ENCODE measurements at regions not wholly inside any gene's neighbourhood (a gene's known extent, or its start where the extent isn't known, plus 50 kb on each side); places are given as distances from the start of the nearest gene placed in this dataset.
A peak's percentile ranks its signal among the peaks of the same experiment; 100 is the strongest.

DNA sequence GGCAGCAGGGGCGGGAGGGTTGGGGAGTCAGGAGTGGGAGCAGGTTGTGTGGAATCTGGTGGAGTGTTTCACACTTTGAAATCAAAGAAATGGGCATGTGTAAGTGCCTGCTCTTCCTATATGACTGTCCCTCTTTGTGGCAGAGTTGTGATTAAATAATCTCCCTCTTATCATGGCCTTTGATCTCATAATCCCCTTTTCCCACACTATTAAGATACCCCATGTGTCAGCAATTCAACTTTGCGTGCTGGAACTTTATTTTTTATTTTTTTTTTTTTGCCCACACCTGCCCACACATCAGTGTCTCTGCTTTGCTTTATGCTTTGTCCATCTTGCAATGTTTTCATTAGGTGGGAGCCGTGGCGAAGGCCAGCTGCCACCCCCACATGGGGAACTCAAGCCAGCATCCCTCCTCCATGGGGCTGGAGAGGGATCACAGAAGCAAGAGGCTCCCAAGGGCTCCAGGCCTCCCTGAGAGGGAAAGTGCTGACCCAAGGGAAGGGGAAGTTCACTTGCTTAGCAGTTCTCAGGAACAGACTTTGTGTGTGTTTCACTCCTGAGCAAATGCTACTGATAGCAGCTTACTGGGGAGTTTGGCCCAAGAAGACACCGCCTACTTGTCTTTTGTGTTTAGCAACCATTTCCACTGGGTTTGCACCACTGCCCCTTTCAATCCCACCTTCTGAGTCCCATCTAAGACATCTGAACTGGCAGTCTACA, 243.4 kb downstream of the BCL11A start:
- H3K4me1 ChIP-seq (ENCODE audit: insufficient read depth) = no peaks in the 10 kb centered on the region
- no peaks in the 10 kb centered on the region for H3K36me3 ChIP-seq (ENCODE audit: insufficient read depth)
- WGBS = 86% methylated on average over 5 of the region's 5 CpGs
- no peak overlapping the region for H3K4me3 ChIP-seq (ENCODE audit: low read depth, low read length)
- H3K27ac ChIP-seq (ENCODE audit: low read depth) = no peak overlapping the region
- DNase-seq (ENCODE audit: extremely low spot score) = no peak

DNA sequence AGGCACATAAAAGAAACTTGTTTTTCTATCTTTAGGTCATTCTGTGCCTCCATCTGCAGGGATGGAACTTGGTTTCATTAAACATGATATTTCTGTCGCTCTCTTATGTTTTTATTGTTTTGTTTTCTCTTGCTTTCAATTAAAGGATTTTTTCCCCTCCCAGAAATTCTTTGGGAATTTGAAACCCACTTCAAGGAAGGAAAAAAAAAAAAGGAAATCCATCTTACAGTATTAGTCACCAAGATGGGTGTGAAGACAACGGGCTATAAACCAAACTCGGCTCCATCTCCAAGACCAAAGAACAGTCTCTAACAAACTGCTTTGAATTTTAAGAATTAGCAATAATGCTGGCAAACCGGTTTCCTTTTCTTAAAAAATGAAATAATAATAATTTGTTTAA, 244.1 kb downstream of the BCL11A start:
- H3K4me3 ChIP-seq (ENCODE audit: low read depth, low read length) = no peak overlapping the region
- no peaks in the 10 kb centered on the region for H3K36me3 ChIP-seq (ENCODE audit: insufficient read depth)
- H3K4me1 ChIP-seq (ENCODE audit: insufficient read depth) = no peaks in the 10 kb centered on the region
- DNase-seq (ENCODE audit: extremely low spot score) = no peak
- H3K27ac ChIP-seq (ENCODE audit: low read depth) = no peak overlapping the region
- 74% methylated on average over 4 of the region's 4 CpGs for WGBS

DNA sequence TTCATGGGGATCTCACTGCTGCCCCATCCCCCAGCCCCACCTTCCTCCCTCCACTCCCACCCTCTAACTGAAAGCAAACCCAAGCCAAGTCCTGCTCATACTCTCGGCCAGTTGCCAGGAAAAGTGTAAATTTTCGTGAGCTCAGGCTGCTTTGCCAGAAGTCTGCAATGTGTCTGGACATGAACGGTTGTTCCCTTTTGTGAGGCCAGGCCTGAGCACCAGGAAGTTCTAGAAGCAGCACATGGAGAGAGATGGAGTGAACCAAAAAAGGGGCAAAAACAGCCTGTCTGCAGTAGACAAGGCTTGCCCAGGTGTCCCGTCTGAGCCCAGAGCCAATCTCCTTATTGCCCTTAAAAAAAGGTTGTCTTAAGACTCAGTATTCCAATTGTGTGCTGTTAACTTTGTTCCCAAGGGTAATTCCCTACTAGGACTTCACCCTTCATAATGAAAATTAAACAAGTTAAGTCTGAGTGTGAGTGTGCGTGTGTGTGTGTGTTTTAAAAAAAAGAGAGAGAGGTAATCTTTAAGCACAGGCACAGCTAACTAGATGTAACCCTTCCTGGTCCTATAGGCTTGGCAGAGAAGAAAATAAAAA, 247.1 kb downstream of the BCL11A start:
- Histone ChIP-seq H3K36me3 (ENCODE audit: insufficient read depth) (no peaks in the 10 kb centered on the region), H3K4me1 (ENCODE audit: insufficient read depth) (no peaks in the 10 kb centered on the region), H3K27ac (ENCODE audit: low read depth) (no peak overlapping the region), H3K4me3 (ENCODE audit: low read depth, low read length) (no peak overlapping the region)
- 22% methylated on average over 5 of the region's 5 CpGs for WGBS
- peak; percentile 54 for DNase-seq (ENCODE audit: extremely low spot score)

DNA sequence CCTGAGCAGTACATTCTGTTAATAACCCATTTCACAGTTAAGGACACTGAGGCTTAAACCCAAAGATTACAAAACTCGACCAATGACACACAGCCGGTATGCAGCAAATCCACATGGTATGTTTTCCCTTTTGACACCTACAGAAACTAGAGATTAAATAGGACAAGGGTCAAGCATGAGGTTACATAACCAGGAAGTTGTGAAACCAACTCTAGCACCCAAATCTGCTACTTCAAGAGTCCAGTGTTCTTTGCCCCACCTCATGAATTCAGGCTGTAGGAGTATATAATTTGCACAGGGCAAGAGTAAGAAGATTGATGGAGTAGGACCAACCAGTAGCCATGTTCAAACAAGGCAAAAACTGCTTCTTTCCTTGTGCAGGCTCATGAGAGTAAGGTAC, 249.8 kb downstream of the BCL11A start:
- Histone ChIP-seq H3K4me3 (ENCODE audit: low read depth, low read length) (no peak overlapping the region), H3K36me3 (ENCODE audit: insufficient read depth) (no peaks in the 10 kb centered on the region), H3K4me1 (ENCODE audit: insufficient read depth) (no peaks in the 10 kb centered on the region), H3K27ac (ENCODE audit: low read depth) (no peak overlapping the region)
- 83% methylated on average over 2 of the region's 2 CpGs for WGBS
- no peak for DNase-seq (ENCODE audit: extremely low spot score)

DNA sequence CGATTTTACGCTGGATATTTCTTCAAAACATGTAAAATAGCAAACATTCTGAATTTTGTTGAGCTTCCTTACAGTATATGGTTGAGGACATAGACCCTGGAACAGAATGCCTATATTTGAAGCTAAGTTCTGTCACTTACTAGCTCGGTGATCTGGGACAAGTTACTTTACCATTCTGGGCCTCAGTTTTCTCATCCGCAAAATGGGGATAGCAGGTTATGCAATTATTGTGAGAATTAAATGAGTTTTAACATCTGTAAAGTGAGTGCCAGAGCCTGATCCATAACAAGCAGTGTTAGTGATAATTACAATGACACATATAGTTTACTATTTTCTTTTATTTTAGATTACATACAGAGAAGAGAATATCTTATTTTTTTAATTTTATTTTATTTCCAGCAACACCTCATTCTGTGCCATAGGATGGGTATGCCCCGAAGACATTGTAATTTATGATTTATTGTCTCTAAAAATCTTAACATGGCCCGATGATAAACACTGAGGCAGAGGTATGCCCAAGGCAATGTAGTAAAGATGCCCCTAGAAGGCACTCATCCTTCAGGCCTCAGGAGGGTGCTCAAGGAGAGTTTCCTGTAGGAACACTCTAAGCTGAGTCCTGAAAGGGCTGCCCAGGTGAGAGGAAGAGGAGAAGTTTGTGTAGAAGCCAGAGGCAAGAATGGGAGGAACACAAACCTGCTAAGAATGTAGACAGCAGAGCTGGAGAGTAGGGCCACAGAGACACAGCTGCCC, 250.9 kb downstream of the BCL11A start:
- WGBS = 92% methylated on average over 6 of the region's 6 CpGs
- H3K4me1 ChIP-seq (ENCODE audit: insufficient read depth) = no peaks in the 10 kb centered on the region
- no peak for DNase-seq (ENCODE audit: extremely low spot score)
- H3K4me3 ChIP-seq (ENCODE audit: low read depth, low read length) = no peak overlapping the region
- no peak overlapping the region for H3K27ac ChIP-seq (ENCODE audit: low read depth)
- no peaks in the 10 kb centered on the region for H3K36me3 ChIP-seq (ENCODE audit: insufficient read depth)

DNA sequence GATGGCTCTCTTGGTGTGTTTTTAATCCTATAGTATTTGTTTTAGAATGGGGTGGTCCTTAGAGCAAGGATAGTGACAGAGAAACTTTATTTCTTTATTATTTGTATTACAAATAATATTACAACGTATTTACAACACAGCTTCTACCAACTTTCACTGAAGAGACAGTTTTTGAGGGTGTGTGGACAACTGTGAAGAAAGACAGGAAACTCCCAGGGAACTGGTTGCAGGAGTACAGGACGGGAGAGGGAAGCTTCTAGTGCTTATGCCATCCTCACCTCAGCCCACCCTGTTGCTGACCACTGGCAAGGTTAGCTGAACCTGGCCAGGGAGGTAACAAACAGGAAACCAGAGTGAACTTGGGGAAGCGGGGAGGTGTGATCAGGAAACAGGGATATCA, 251.7 kb downstream of the BCL11A start:
- WGBS = 83% methylated on average over 3 of the region's 3 CpGs
- no peak for DNase-seq (ENCODE audit: extremely low spot score)
- H3K27ac ChIP-seq (ENCODE audit: low read depth) = no peak overlapping the region

DNA sequence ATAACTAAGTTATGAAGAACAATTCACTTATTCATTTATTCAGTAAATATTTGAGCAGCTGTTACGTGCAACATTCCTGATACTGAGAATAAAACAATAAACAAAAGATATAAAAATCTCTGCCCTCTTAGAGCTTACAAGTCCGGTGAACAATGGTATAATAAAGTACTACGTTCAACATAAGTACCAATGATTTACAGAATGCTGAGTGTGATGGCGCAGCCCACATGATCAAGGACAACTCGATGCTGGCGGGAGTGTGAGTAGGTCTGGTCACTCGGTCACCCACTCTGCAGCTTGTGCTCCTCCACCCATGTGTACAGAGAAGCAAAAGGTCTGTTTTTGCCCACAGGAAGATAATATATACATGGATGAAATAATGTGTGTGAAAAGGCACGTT, 254.3 kb downstream of the BCL11A start:
- no peak for DNase-seq (ENCODE audit: extremely low spot score)
- no peak overlapping the region for H3K27ac ChIP-seq (ENCODE audit: low read depth)
- no peak overlapping the region for H3K4me3 ChIP-seq (ENCODE audit: low read depth, low read length)
- no peaks in the 10 kb centered on the region for H3K36me3 ChIP-seq (ENCODE audit: insufficient read depth)
- 82% methylated on average over 8 of the region's 8 CpGs for WGBS
- H3K4me1 ChIP-seq (ENCODE audit: insufficient read depth) = no peaks in the 10 kb centered on the region

More for the DNA sequence above, 251.7 kb downstream of the BCL11A start:
- no peaks in the 10 kb centered on the region for H3K4me1 ChIP-seq (ENCODE audit: insufficient read depth)
- no peaks in the 10 kb centered on the region for H3K36me3 ChIP-seq (ENCODE audit: insufficient read depth)
- H3K4me3 ChIP-seq (ENCODE audit: low read depth, low read length) = no peak overlapping the region

DNA sequence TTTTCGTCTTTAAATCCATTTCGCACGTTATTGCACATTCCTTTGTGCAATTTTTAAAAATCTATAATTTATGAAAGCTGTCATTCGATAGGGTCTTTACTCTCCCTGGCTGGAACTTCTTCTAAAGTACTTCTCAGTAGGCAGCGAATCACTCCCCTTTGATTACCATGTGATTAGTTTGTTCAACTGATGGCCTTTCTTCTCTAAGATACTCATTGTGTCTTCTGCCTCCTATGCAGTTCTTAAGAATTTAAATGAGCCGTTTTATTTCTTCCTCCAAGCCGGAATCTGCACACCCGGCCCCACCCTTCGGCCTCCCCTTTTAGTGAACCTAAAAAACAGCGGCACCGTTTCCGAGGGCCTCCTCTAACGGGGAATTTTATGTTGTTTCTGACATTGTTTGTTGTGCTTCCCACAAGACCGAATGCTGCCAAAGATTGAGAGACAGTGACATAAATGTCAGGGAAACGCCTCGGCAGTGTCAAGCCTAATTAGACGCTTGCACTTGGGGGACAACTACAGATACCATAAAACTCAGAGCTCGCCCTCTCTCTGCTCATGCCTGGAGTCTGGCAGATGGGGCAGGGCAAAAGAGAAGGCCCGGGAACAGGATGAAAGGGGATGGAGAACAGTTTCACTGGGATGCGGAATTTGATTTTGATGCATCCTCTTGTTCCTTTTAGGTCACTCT, 255.3 kb downstream of the BCL11A start:
- no peak for DNase-seq (ENCODE audit: extremely low spot score)
- H3K36me3 ChIP-seq (ENCODE audit: insufficient read depth) = no peaks in the 10 kb centered on the region
- no peaks in the 10 kb centered on the region for H3K4me1 ChIP-seq (ENCODE audit: insufficient read depth)
- H3K4me3 ChIP-seq (ENCODE audit: low read depth, low read length) = no peak overlapping the region
- no peak overlapping the region for H3K27ac ChIP-seq (ENCODE audit: low read depth)
- WGBS = 71% methylated on average over 20 of the region's 20 CpGs

DNA sequence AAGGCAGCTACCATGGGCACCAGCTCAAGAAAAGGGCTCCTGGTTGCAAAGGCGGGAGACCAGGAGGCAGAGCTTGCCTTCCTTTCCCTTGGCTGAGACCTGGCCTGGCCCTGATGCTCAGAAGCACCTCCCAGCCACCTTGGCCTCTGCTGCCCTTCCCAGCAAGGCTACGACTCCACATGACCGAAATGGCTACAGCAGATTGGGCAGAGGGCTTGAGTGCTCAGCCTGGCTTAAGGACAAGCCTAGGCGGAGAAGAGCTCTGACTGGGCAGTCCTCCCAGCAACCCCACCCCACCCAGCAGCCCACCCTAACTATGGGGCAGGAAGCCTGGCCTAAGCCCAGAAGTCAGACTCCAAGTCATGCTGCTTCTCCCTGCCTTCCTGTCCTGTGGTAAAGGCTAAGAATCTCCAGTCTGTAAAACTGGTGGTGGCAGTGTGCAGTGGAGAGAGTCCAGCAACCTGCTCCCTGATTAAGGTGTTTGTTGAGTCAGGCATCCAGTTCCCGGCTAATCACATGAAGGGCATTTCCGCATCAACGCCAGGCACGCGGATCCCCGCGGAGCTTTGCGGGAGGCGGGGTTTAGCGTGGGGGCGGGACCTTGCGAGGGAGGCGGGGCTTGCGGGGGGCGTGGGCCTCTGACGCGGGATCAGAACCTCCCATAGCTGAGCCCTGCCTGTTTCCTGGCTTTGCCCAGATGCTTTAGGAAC, 256.0 kb downstream of the BCL11A start:
- no peak overlapping the region for H3K4me3 ChIP-seq (ENCODE audit: low read depth, low read length)
- H3K27ac ChIP-seq (ENCODE audit: low read depth) = no peak overlapping the region
- no peak for DNase-seq (ENCODE audit: extremely low spot score)
- no peaks in the 10 kb centered on the region for H3K4me1 ChIP-seq (ENCODE audit: insufficient read depth)
- H3K36me3 ChIP-seq (ENCODE audit: insufficient read depth) = no peaks in the 10 kb centered on the region
- 47% methylated on average over 21 of the region's 21 CpGs for WGBS

DNA sequence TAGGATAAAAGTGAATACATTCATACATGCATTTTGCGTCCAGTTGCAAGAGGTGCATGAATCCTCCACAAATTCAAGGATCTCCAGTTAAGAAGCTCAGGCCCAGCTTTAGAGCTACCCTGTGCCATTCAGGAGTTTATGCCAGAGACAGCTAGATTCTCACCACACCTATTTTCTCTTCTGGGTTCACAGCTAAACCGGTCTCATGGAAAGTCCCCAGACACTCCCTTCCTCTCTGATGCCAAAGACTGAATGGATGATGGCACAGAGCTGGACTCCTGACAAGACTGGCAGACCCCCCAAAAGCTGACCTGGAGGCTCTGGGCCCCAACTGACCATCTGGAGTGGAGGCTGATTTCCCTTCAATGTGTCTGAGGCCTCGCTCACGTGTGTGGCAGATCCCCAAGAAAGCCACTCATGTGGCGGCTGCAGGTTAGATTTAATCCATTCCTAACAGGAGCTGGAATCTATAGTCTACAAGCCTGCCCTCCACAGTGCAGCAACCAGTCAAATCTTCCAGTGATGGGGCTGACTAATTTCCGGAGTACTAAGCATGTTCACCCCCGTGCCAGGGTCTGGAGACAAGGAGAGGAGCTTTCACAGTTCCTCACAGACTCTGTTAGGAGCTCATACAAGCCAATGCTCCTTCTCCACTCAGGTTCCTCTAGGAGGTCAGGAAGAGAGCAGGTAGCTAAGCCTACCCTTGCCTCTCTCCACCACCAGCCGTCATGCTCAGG, 257.1 kb downstream of the BCL11A start:
- no peak overlapping the region for H3K4me3 ChIP-seq (ENCODE audit: low read depth, low read length)
- DNase-seq (ENCODE audit: extremely low spot score) = no peak
- H3K36me3 ChIP-seq (ENCODE audit: insufficient read depth) = no peaks in the 10 kb centered on the region
- H3K27ac ChIP-seq (ENCODE audit: low read depth) = no peak overlapping the region
- no peaks in the 10 kb centered on the region for H3K4me1 ChIP-seq (ENCODE audit: insufficient read depth)
- 92% methylated on average over 8 of the region's 8 CpGs for WGBS

DNA sequence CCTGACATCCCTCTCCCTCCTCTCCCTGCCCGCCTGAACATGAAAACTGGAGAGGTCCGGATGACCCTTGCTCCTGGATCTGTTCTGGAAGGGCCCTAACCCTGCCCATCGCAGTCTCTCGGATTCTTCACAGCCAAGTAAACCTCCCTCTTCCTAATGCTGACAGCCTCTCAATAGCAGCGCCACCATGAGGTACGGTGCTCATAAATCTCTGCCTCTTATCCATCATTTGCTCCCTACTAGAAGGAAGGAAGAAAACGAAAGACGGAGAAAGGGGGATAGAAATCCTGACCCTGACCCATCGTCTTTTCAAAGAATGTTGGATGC, 257.9 kb downstream of the BCL11A start:
- H3K27ac ChIP-seq (ENCODE audit: low read depth) = no peak overlapping the region
- H3K4me3 ChIP-seq (ENCODE audit: low read depth, low read length) = no peak overlapping the region
- WGBS = 79% methylated on average over 9 of the region's 9 CpGs

DNA sequence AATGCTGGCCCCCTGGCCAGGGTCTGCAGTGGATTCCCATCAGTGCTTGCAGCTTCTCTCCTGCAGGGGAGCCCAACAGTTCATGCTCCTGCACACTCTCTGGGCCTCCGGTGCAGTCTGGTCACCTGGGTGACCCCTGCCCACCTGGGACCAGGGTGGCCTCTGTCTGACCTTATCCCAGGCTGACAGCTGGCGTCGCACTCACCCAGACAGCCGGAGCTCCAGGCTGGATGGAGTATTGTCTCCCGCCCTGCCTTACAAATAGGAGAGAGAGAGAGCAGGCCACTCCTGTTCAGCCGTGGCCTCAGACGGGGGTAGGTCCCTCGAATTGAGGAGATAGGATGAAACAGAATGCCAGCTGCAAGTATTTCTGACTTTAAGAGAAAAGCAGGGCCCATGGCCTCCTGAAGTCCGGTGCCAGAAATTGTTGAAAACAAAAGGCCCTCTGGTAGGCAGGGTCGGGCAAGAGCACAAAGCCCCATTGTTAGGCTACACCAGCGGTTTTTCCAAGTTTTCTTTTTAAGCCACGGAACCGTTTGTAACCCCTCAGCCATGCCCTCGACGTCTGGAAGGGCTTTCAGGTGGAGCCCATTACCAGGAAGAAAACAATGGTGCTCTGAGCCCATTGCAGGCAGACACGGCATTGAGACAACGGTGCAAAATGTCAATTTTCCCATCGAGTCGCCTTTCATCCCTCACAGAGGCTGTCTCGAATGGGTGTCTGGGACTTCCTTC, 258.4 kb downstream of the BCL11A start:
- no peaks in the 10 kb centered on the region for H3K36me3 ChIP-seq (ENCODE audit: insufficient read depth)
- WGBS = 71% methylated on average over 20 of the region's 20 CpGs
- H3K4me3 ChIP-seq (ENCODE audit: low read depth, low read length) = no peak overlapping the region
- no peak for DNase-seq (ENCODE audit: extremely low spot score)
- H3K4me1 ChIP-seq (ENCODE audit: insufficient read depth) = no peaks in the 10 kb centered on the region
- no peak overlapping the region for H3K27ac ChIP-seq (ENCODE audit: low read depth)

More for the DNA sequence above, 257.9 kb downstream of the BCL11A start:
- Histone ChIP-seq H3K4me1 (ENCODE audit: insufficient read depth) (no peaks in the 10 kb centered on the region), H3K36me3 (ENCODE audit: insufficient read depth) (no peaks in the 10 kb centered on the region)
- DNase-seq (ENCODE audit: extremely low spot score) = no peak
